PC-3 (cell line): ENCODE measurements at regions not wholly inside any gene's neighbourhood (a gene's known extent, or its start where the extent isn't known, plus 50 kb on each side); places are given as distances from the start of the nearest gene placed in this dataset.
A peak's percentile ranks its signal among the peaks of the same experiment; 100 is the strongest.

Experiments
- ATAC-seq: fragments of 200-7000 bp; cut with Tn5 transposase; 2 replicates; pipeline ENCODE4 v1.9.1; 2020; ENCODE audit warnings: mild to moderate bottlenecking, moderate library complexity
- BruUV-seq: library from RNA; stranded (reverse); fragments of 400-500 nt; replicated peaks from 2 replicates; lab custom pipeline; 2021; lab: Mats Ljungman, UMichigan
- CTCF ChIA-PET: fragments of 300-600 bp; sonication (Branson Sonifier 250); formaldehyde crosslinking; loops from one replicate; lab custom pipeline; 2022; ENCODE audit warnings: antibody characterized with exemption; lab: Charles Lee
- POLR2A ChIA-PET: fragments of 300-600 bp; sonication (Branson Sonifier 250); formaldehyde crosslinking; loops from one replicate; lab custom pipeline; 2022; ENCODE audit warnings: antibody characterized with exemption; ENCODE audit not compliant: unreplicated experiment; lab: Charles Lee
- DNase-seq: peaks from one replicate; pipeline ENCODE4 v3.0.0-alpha.2; 2015
- H2AFZ ChIP-seq: fragments of 300-600 bp; sonication (generic); 2 replicates; pipeline ENCODE4 v1.6.0; 2016; ENCODE audit warnings: antibody characterized with exemption, low read length
- H3F3A ChIP-seq: fragments of 300-600 bp; sonication (generic); one replicate; pipeline ENCODE4 v1.6.0; 2017; ENCODE audit warnings: antibody characterized with exemption, low read length, control low read depth, mild to moderate bottlenecking; ENCODE audit not compliant: unreplicated experiment
- H3K27ac ChIP-seq: fragments of 300-600 bp; sonication (generic); 2 replicates; pipeline ENCODE4 v1.5.1; 2016; ENCODE audit warnings: mild to moderate bottlenecking, low read length
- H3K27me3 ChIP-seq: fragments of 300-600 bp; sonication (generic); 2 replicates; pipeline ENCODE4 v1.6.1; 2016; ENCODE audit warnings: low read length, mixed read lengths
- H3K36me3 ChIP-seq: fragments of 300-600 bp; sonication (generic); 2 replicates; pipeline ENCODE4 v1.6.1; 2016; ENCODE audit warnings: low read depth, mixed run types, low read length, mixed read lengths
- H3K4me1 ChIP-seq: fragments of 300-600 bp; sonication (generic); 2 replicates; pipeline ENCODE4 v1.5.1; 2016; ENCODE audit warnings: low read length; ENCODE audit not compliant: insufficient read depth
- H3K4me2 ChIP-seq: fragments of 300-600 bp; sonication (generic); 2 replicates; pipeline ENCODE4 v1.6.0; 2016; ENCODE audit warnings: low read length
- H3K4me3 ChIP-seq: fragments of 300-600 bp; sonication (generic); 2 replicates; pipeline ENCODE4 v1.5.1; 2016; ENCODE audit warnings: mild to moderate bottlenecking, low read length, mixed read lengths
- H3K79me2 ChIP-seq: fragments of 300-600 bp; sonication (generic); 2 replicates; pipeline ENCODE4 v1.6.1; 2017; ENCODE audit warnings: low read length, mixed read lengths
- H3K9ac ChIP-seq: fragments of 300-600 bp; sonication (generic); 2 replicates; pipeline ENCODE4 v1.6.0; 2016; ENCODE audit warnings: mild to moderate bottlenecking, low read length
- H3K9me2 ChIP-seq: fragments of 300-600 bp; sonication (generic); replicated peaks from 2 replicates; pipeline ENCODE4 v1.6.1; 2016; ENCODE audit warnings: mixed run types, low read length, mixed read lengths
- H3K9me3 ChIP-seq: fragments of 300-600 bp; sonication (generic); 2 replicates; pipeline ENCODE4 v1.6.1; 2016; ENCODE audit warnings: low read length, mixed read lengths
- H4K20me1 ChIP-seq: fragments of 300-600 bp; sonication (generic); 2 replicates; pipeline ENCODE4 v1.6.1; 2016; ENCODE audit warnings: low read length, mixed read lengths
- EZH2 ChIP-seq: fragments of 300-600 bp; sonication (generic); IDR thresholded peaks from one replicate; pipeline ENCODE4 v1.6.1; 2017; ENCODE audit warnings: antibody characterized with exemption, mild to moderate bottlenecking, low read length; ENCODE audit not compliant: unreplicated experiment
- EZH2phosphoT487 ChIP-seq: fragments of 300-600 bp; sonication (generic); IDR thresholded peaks from 2 replicates; pipeline ENCODE4 v1.6.1; 2018; ENCODE audit warnings: mild to moderate bottlenecking, antibody characterized with exemption, low read length, borderline replicate concordance
- intact Hi-C: fragments of 100-400 bp; cut with micrococcal nuclease; formaldehyde crosslinking; loops from 2 replicates; pipeline ENCODE4 v1.9.0; 2023
- TF ChIP-seq, protein P1 (sequence below): fragments of 300-600 bp; sonication (generic); conservative IDR thresholded peaks from 2 replicates; pipeline ENCODE4 v1.5.1; 2017; ENCODE audit warnings: antibody characterized with exemption, low read depth, mild to moderate bottlenecking, low read length

DNA sequence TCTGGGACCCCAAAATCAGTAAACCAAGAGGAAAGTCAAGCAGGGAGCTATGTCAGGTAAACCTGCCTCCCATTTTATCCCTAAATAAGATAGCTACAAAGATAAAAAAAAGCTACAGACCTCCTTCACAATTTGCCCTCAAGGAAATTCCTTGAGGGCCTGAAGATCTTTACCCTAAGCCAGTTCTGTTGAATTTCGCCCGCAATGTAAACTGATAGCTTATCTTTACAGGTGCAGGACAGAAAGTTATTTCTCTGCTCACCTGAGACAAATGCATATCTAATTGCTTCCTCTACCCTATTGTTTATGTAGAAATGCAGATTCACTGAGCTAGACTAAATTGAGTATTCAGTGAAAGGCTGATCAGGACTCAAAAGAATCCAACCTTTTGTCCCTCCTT lies 153.4 kb upstream of the CHRM3 start:
- intact Hi-C loops: no loop called here
- H3K9ac ChIP-seq: no peak overlapping the region
- H3K36me3 ChIP-seq: no peaks in the 10 kb centered on the region
- ChIA-PET CTCF (no interaction called here), POLR2A (no interaction called here)
- H3K4me1 ChIP-seq: peaks cover 12% of the 10 kb centered on the region
- no peaks in the 10 kb centered on the region for H3K9me3 ChIP-seq
- no peak for TF ChIP-seq EZH2
- no peak for TF ChIP-seq EZH2phosphoT487
- TF ChIP-seq, protein P1, sequence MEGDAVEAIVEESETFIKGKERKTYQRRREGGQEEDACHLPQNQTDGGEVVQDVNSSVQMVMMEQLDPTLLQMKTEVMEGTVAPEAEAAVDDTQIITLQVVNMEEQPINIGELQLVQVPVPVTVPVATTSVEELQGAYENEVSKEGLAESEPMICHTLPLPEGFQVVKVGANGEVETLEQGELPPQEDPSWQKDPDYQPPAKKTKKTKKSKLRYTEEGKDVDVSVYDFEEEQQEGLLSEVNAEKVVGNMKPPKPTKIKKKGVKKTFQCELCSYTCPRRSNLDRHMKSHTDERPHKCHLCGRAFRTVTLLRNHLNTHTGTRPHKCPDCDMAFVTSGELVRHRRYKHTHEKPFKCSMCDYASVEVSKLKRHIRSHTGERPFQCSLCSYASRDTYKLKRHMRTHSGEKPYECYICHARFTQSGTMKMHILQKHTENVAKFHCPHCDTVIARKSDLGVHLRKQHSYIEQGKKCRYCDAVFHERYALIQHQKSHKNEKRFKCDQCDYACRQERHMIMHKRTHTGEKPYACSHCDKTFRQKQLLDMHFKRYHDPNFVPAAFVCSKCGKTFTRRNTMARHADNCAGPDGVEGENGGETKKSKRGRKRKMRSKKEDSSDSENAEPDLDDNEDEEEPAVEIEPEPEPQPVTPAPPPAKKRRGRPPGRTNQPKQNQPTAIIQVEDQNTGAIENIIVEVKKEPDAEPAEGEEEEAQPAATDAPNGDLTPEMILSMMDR: no peak
- no peaks in the 10 kb centered on the region for H3K9me2 ChIP-seq
- no peaks in the 10 kb centered on the region for H4K20me1 ChIP-seq
- ATAC-seq (no peak), DNase-seq (no peak)
- no peaks in the 10 kb centered on the region for H3K79me2 ChIP-seq
- H2AFZ ChIP-seq: no peak overlapping the region
- H3F3A ChIP-seq: no peaks in the 10 kb centered on the region
- BruUV-seq: no TSS peak
- H3K4me3 ChIP-seq: no peak overlapping the region
- H3K27ac ChIP-seq: no peak overlapping the region
- H3K27me3 ChIP-seq: no peaks in the 10 kb centered on the region
- no peak overlapping the region for H3K4me2 ChIP-seq

DNA sequence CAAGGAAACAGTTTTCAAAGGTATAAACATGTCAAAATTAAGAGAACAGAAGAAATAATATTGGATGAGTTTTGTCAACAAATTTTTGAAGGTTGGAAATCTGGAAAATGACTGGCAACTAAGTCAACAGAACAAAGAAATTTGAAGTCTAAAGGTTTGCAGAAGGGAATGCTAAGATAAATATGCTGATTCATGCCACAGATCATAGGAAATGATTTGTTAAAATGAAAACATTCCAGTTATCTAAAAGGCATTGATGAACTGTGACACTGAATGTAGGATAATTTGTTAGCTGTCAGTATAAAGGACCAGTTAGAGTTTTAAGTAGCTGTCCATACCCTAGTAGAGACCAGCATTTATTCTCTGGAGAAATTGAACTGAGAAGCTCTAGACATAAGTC lies 157.9 kb upstream of the CHRM3 start:
- Histone ChIP-seq H3K4me2 (peak overlapping the region; percentile 5), H3K27me3 (no peaks in the 10 kb centered on the region), H3K27ac (peak overlapping the region; percentile 24), H3F3A (no peaks in the 10 kb centered on the region), H3K4me1 (peaks cover 14% of the 10 kb centered on the region), H3K9me2 (no peaks in the 10 kb centered on the region), H3K79me2 (no peaks in the 10 kb centered on the region), H3K4me3 (no peak overlapping the region), H4K20me1 (no peaks in the 10 kb centered on the region), H2AFZ (no peak overlapping the region), H3K9me3 (peaks cover 11% of the 10 kb centered on the region; the same call in 1 of the 2 replicates), H3K9ac (no peak overlapping the region), H3K36me3 (peaks cover 4% of the 10 kb centered on the region; the same call in 1 of the 2 replicates)
- DNase-seq (peak; percentile 64), ATAC-seq (peak; percentile 81)
- intact Hi-C loops: no loop called here
- TF ChIP-seq EZH2 (no peak), EZH2phosphoT487 (no peak)
- TF ChIP-seq, protein P1: no peak
- CTCF ChIA-PET: no interaction called here
- POLR2A ChIA-PET: no interaction called here
- BruUV-seq: no TSS peak

DNA sequence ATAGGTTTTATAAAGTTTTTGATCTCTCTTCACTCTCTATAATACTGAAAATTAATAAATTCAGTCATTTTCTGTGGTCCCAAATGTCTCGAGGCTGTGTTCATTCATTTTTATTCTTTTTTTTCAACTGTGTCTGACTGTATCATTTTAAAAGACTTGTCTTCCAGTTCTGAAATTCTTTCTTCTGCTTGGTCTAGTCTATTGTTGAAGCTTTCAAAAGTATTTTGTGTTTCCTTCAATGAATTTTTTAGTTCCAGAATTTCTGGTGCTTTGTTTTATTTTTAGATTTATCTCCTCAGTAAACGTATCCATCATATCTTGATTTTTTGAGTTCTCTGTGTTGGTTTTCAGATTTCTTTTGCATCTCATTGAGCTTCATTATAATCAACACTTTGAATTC lies 161.0 kb upstream of the CHRM3 start:
- TF ChIP-seq EZH2phosphoT487 (no peak), EZH2 (no peak)
- TF ChIP-seq, protein P1: no peak
- Histone ChIP-seq H3K36me3 (peaks cover 7% of the 10 kb centered on the region; the same call in 1 of the 2 replicates), H3K4me1 (peaks cover 14% of the 10 kb centered on the region), H4K20me1 (no peaks in the 10 kb centered on the region), H3K27me3 (no peaks in the 10 kb centered on the region), H3K27ac (no peak overlapping the region), H3K9me2 (no peaks in the 10 kb centered on the region), H2AFZ (no peak overlapping the region), H3K79me2 (no peaks in the 10 kb centered on the region), H3F3A (no peaks in the 10 kb centered on the region), H3K4me2 (no peak overlapping the region), H3K4me3 (no peak overlapping the region), H3K9me3 (peaks cover 30% of the 10 kb centered on the region; the same call in 1 of the 2 replicates), H3K9ac (no peak overlapping the region)
- no TSS peak for BruUV-seq
- DNase-seq (no peak), ATAC-seq (no peak)
- ChIA-PET CTCF (no interaction called here), POLR2A (no interaction called here)
- intact Hi-C loops: no loop called here
